ENCODE measurements at regions not wholly inside any gene's neighbourhood (a gene's known extent, or its start where the extent isn't known, plus 50 kb on each side); places are given as distances from the start of the nearest gene placed in this dataset.

DNA sequence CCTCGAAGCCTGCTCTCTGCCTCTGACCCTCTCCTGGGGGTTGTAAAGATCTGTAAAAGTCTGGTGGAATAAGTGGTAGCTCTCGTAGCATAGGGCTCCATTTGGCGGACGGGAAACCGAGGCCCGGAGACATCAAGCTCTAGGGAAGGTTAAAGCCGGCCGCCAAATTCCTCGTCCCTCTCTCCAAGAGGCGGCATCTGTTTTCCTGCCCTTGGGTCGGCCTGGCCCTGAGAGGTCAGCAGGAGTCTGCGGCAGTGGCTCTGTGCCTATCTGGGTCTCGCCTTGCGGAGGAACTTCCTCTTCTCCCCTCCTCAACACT is 72.4 kb downstream of the TEX51 start:
- TF ChIP-seq, protein P1, sequence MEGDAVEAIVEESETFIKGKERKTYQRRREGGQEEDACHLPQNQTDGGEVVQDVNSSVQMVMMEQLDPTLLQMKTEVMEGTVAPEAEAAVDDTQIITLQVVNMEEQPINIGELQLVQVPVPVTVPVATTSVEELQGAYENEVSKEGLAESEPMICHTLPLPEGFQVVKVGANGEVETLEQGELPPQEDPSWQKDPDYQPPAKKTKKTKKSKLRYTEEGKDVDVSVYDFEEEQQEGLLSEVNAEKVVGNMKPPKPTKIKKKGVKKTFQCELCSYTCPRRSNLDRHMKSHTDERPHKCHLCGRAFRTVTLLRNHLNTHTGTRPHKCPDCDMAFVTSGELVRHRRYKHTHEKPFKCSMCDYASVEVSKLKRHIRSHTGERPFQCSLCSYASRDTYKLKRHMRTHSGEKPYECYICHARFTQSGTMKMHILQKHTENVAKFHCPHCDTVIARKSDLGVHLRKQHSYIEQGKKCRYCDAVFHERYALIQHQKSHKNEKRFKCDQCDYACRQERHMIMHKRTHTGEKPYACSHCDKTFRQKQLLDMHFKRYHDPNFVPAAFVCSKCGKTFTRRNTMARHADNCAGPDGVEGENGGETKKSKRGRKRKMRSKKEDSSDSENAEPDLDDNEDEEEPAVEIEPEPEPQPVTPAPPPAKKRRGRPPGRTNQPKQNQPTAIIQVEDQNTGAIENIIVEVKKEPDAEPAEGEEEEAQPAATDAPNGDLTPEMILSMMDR (IDR thresholded peaks at IDR 0.05) = no peak
- TF ChIP-seq POLR2A (IDR thresholded peaks at IDR 0.05) = no peak

Data from uterus (tissue), 2 donors.